H1 (cell line): ENCODE measurements at regions not wholly inside any gene's neighbourhood (a gene's known extent, or its start where the extent isn't known, plus 50 kb on each side); places are given as distances from the start of the nearest gene placed in this dataset.

ENCODE experiments used
- CBX8 ChIP-seq: fragments of 300-800, 300-1000 bp; sonication (generic); IDR thresholded peaks from 2 replicates; pipeline ENCODE4 v1.7.1; 2016; ENCODE audit warnings: low read depth, low read length, borderline replicate concordance
- POU5F1 ChIP-seq: IDR thresholded peaks from 2 replicates; pipeline ENCODE4 v1.6.1; 2011; ENCODE audit warnings: low read depth, mild to moderate bottlenecking, low read length, moderate library complexity
- TEAD4 ChIP-seq: IDR thresholded peaks from 2 replicates; pipeline ENCODE4 v1.6.1; 2012; ENCODE audit warnings: low read depth, low read length, inconsistent platforms, mixed read lengths
- TF ChIP-seq, protein P1 (sequence below): fragments of 300-600 bp; sonication (generic); IDR thresholded peaks from 2 replicates; pipeline ENCODE4 v1.7.1; 2012; ENCODE audit warnings: low read length, moderate library complexity, mild to moderate bottlenecking, inconsistent platforms; ENCODE audit not compliant: insufficient replicate concordance

DNA sequence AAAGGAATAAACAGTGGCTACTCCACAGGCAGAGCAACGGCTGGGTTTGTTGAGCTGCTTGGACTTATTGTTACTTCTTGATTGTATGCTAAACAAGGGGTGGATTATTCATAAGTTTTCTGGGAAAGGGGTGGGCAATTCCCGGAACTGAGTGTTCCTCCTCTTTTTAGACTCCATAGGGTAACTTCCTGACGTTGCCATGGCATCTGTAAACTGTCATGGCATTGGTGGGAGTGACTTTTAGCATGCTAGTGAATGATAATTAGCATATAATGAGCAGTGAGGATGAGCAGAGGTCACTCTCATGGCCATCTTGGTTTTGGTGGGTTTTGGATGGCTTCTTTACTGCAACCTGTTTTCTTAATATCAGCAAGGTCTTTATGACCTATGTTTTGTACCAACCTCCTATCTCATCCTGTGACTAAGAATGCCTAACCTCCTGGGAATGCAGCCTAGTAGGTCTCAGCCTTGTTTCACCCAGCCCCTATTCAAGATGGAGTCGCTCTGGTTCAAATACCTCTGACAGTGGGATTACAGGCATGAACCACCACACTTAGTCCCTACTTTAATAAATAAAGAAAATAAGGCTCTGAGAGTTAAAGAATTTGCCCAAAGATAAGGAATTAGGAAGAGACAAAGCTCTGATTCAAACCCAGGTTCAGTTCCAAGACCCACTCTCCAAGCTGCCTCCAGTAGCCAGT, 65.6 kb upstream of the CLMP start (continued):
- TF ChIP-seq, protein P1, sequence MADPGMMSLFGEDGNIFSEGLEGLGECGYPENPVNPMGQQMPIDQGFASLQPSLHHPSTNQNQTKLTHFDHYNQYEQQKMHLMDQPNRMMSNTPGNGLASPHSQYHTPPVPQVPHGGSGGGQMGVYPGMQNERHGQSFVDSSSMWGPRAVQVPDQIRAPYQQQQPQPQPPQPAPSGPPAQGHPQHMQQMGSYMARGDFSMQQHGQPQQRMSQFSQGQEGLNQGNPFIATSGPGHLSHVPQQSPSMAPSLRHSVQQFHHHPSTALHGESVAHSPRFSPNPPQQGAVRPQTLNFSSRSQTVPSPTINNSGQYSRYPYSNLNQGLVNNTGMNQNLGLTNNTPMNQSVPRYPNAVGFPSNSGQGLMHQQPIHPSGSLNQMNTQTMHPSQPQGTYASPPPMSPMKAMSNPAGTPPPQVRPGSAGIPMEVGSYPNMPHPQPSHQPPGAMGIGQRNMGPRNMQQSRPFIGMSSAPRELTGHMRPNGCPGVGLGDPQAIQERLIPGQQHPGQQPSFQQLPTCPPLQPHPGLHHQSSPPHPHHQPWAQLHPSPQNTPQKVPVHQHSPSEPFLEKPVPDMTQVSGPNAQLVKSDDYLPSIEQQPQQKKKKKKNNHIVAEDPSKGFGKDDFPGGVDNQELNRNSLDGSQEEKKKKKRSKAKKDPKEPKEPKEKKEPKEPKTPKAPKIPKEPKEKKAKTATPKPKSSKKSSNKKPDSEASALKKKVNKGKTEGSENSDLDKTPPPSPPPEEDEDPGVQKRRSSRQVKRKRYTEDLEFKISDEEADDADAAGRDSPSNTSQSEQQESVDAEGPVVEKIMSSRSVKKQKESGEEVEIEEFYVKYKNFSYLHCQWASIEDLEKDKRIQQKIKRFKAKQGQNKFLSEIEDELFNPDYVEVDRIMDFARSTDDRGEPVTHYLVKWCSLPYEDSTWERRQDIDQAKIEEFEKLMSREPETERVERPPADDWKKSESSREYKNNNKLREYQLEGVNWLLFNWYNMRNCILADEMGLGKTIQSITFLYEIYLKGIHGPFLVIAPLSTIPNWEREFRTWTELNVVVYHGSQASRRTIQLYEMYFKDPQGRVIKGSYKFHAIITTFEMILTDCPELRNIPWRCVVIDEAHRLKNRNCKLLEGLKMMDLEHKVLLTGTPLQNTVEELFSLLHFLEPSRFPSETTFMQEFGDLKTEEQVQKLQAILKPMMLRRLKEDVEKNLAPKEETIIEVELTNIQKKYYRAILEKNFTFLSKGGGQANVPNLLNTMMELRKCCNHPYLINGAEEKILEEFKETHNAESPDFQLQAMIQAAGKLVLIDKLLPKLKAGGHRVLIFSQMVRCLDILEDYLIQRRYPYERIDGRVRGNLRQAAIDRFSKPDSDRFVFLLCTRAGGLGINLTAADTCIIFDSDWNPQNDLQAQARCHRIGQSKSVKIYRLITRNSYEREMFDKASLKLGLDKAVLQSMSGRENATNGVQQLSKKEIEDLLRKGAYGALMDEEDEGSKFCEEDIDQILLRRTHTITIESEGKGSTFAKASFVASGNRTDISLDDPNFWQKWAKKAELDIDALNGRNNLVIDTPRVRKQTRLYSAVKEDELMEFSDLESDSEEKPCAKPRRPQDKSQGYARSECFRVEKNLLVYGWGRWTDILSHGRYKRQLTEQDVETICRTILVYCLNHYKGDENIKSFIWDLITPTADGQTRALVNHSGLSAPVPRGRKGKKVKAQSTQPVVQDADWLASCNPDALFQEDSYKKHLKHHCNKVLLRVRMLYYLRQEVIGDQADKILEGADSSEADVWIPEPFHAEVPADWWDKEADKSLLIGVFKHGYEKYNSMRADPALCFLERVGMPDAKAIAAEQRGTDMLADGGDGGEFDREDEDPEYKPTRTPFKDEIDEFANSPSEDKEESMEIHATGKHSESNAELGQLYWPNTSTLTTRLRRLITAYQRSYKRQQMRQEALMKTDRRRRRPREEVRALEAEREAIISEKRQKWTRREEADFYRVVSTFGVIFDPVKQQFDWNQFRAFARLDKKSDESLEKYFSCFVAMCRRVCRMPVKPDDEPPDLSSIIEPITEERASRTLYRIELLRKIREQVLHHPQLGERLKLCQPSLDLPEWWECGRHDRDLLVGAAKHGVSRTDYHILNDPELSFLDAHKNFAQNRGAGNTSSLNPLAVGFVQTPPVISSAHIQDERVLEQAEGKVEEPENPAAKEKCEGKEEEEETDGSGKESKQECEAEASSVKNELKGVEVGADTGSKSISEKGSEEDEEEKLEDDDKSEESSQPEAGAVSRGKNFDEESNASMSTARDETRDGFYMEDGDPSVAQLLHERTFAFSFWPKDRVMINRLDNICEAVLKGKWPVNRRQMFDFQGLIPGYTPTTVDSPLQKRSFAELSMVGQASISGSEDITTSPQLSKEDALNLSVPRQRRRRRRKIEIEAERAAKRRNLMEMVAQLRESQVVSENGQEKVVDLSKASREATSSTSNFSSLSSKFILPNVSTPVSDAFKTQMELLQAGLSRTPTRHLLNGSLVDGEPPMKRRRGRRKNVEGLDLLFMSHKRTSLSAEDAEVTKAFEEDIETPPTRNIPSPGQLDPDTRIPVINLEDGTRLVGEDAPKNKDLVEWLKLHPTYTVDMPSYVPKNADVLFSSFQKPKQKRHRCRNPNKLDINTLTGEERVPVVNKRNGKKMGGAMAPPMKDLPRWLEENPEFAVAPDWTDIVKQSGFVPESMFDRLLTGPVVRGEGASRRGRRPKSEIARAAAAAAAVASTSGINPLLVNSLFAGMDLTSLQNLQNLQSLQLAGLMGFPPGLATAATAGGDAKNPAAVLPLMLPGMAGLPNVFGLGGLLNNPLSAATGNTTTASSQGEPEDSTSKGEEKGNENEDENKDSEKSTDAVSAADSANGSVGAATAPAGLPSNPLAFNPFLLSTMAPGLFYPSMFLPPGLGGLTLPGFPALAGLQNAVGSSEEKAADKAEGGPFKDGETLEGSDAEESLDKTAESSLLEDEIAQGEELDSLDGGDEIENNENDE = no peak
- TF ChIP-seq POU5F1 (no peak), CBX8 (no peak), TEAD4 (no peak)
